Stomach (tissue), 4 donors: ENCODE measurements at regions not wholly inside any gene's neighbourhood (a gene's known extent, or its start where the extent isn't known, plus 50 kb on each side); places are given as distances from the start of the nearest gene placed in this dataset.

Experiments
- POLR2A ChIP-seq, 4 donors: fragments of 450-650 bp; IDR thresholded peaks; one replicate each; pipeline ENCODE4 v1.6.1; 2016; ENCODE audit warnings: antibody characterized with exemption in 4 of 4, control low read depth in 2 of 4, mild to moderate bottlenecking in 1 of 4, moderate library complexity in 1 of 4
- TF ChIP-seq, protein P1 (sequence below), 7 experiments: fragments of 450-650 bp in 4 of 7; fragments of 200-600 bp in 3 of 7; sonication (generic) in 3 of 7; IDR thresholded peaks; one replicate each; pipeline ENCODE4 v1.5.1; 2016 to 2019; ENCODE audit warnings: antibody characterized with exemption in 7 of 7, control low read depth in 2 of 7, mild to moderate bottlenecking in 1 of 7

DNA sequence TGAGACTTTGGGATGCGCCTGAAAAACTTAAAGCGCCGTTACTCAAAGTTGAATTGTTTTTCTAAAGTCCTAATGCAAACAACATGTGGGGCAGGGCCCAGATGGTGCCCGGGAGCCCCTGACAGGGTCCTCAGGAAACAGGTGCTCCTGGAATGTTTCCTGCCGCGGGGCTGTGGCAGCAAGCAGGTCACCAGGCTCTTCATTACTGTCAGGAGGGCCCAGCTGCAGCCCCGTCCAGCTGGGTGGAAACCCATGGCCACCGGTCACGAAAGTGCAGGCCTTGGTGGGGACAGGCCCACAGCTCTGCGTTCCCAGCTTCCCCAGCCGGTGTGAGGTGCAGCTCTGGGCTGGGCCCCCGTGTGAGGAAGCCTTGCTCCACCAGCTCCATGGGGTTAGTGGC is 63.9 kb upstream of the GATA2 start:
- TF ChIP-seq, protein P1, sequence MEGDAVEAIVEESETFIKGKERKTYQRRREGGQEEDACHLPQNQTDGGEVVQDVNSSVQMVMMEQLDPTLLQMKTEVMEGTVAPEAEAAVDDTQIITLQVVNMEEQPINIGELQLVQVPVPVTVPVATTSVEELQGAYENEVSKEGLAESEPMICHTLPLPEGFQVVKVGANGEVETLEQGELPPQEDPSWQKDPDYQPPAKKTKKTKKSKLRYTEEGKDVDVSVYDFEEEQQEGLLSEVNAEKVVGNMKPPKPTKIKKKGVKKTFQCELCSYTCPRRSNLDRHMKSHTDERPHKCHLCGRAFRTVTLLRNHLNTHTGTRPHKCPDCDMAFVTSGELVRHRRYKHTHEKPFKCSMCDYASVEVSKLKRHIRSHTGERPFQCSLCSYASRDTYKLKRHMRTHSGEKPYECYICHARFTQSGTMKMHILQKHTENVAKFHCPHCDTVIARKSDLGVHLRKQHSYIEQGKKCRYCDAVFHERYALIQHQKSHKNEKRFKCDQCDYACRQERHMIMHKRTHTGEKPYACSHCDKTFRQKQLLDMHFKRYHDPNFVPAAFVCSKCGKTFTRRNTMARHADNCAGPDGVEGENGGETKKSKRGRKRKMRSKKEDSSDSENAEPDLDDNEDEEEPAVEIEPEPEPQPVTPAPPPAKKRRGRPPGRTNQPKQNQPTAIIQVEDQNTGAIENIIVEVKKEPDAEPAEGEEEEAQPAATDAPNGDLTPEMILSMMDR (IDR thresholded peaks at IDR 0.05), result no peak
- no peak for TF ChIP-seq POLR2A (IDR thresholded peaks at IDR 0.05)
